ENCODE measurements at regions not wholly inside any gene's neighbourhood (a gene's known extent, or its start where the extent isn't known, plus 50 kb on each side); places are given as distances from the start of the nearest gene placed in this dataset.

- no peak for TF ChIP-seq ZNF274 (IDR thresholded peaks at IDR 0.05; ENCODE audit: low read depth, low read length)
- TF ChIP-seq YY1 (IDR thresholded peaks at IDR 0.05; ENCODE audit: insufficient read depth, insufficient read length) = no peak
Measured at GRCh38 chr5:125143011-125143410, 396.6 kb upstream of the ZNF608 start.
